MG63 (cell line): ENCODE measurements at regions not wholly inside any gene's neighbourhood (a gene's known extent, or its start where the extent isn't known, plus 50 kb on each side); places are given as distances from the start of the nearest gene placed in this dataset.
A peak's percentile ranks its signal among the peaks of the same experiment; 100 is the strongest.
"Not testable (repeated sequence)": the region's sequence is repeated elsewhere in the genome, so short reads cannot be mapped to it uniquely, and the experiment has no call there.

Experiments used
- DNase-seq: peaks from one replicate; pipeline ENCODE4 v3.0.0-alpha.2; 2020
- H3K27me3 ChIP-seq: fragments of 250-450 bp; sonication (Bioruptor Pico); 2 replicates; pipeline ENCODE4 v1.5.1; 2020; ENCODE audit warnings: mild to moderate bottlenecking, moderate library complexity
- H3K36me3 ChIP-seq: fragments of 250-450 bp; sonication (Bioruptor Pico); 2 replicates; pipeline ENCODE4 v1.5.1; 2020; ENCODE audit warnings: mild to moderate bottlenecking, moderate library complexity
- H3K4me3 ChIP-seq: fragments of 250-450 bp; sonication (Bioruptor Pico); 2 replicates; pipeline ENCODE4 v1.5.1; 2020; ENCODE audit warnings: mild to moderate bottlenecking, moderate library complexity
- H3K9me3 ChIP-seq: fragments of 250-450 bp; sonication (Bioruptor Pico); 2 replicates; pipeline ENCODE4 v1.5.1; 2020; ENCODE audit warnings: mild to moderate bottlenecking, moderate library complexity

DNA sequence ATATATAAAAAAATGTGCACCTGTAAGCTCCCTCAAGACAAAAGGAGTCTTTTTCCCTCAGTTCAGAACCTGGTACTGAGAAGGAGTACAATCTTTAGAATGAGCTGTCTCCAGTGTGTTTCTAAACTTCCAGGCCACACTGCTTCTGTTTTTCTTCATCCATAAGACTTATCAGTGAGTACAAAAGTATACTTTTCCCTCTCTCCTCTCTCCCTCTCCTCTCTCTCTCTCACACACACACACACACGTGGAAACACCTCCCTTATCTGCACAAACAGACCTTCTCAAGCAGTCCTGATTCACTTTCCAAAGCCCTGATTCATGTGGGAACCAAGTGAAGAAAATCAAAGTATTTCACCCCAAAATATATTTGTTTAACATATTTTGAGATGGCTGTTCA, 220.7 kb upstream of the UBASH3B start:
- H3K36me3 ChIP-seq: no peaks in the 10 kb centered on the region
- H3K27me3 ChIP-seq: no peaks in the 10 kb centered on the region
- H3K4me3 ChIP-seq: no peak overlapping the region
- DNase-seq: no peak
- H3K9me3 ChIP-seq: no peaks in the 10 kb centered on the region

GRCh38 chr11:122430490-122430889, 225.0 kb upstream of the UBASH3B start:
- DNase-seq: no peak
- Histone ChIP-seq H3K9me3 (no peaks in the 10 kb centered on the region), H3K36me3 (no peaks in the 10 kb centered on the region), H3K4me3 (no peak overlapping the region), H3K27me3 (no peaks in the 10 kb centered on the region)

DNA sequence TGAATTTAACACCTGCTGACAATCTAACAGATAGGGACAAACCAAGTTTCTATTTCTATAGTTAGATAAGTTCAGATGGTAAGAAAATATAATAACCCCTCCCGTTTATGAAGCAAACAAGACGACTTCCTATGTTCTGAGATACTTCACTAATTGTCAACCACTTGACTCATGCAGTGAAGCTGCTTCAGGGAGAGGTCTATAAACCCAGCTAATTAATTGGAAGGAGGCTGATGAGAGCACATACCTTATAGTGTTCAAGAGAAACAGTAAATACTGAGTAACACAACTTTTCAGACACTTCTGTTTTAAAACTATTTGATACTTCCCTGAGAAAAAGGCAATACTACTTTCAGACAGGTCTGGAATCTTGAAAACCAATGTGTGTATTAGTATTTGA, 229.4 kb upstream of the UBASH3B start:
- DNase-seq: no peak
- H3K36me3 ChIP-seq: no peaks in the 10 kb centered on the region
- H3K27me3 ChIP-seq: no peaks in the 10 kb centered on the region

DNA sequence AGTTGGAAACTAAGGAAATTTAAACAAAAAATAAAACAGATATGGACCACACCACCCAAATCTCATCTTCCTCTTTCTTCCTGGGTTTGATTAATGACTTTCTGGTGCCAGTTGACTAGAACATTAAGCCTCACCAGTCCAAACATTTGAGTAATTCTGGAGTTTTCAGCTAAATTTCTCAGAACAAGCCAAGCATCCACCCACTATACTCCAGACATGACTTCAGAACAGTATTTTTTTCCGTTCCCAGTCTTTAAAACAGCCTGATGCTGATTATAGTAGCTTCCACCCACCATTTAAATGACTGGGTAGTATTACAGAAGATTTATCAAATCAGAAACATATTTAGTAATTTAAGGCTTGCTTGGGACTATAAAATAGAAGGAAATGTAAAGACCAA, 230.9 kb upstream of the UBASH3B start:
- no peak overlapping the region for H3K4me3 ChIP-seq

More for the DNA sequence above, 229.4 kb upstream of the UBASH3B start:
- no peak overlapping the region for H3K4me3 ChIP-seq
- H3K9me3 ChIP-seq: no peaks in the 10 kb centered on the region

GRCh38 chr11:122423886-122424285, 231.6 kb upstream of the UBASH3B start:
- H3K36me3 ChIP-seq: no peaks in the 10 kb centered on the region
- no peaks in the 10 kb centered on the region for H3K27me3 ChIP-seq
- H3K9me3 ChIP-seq: no peaks in the 10 kb centered on the region
- DNase-seq: no peak
- no peak overlapping the region for H3K4me3 ChIP-seq

More for the DNA sequence above, 230.9 kb upstream of the UBASH3B start:
- DNase-seq: no peak
- Histone ChIP-seq H3K9me3 (no peaks in the 10 kb centered on the region), H3K27me3 (no peaks in the 10 kb centered on the region), H3K36me3 (no peaks in the 10 kb centered on the region)

- no peak for DNase-seq
- H3K36me3 ChIP-seq: no peaks in the 10 kb centered on the region
- H3K4me3 ChIP-seq: no peak overlapping the region
- no peaks in the 10 kb centered on the region for H3K9me3 ChIP-seq
- no peaks in the 10 kb centered on the region for H3K27me3 ChIP-seq
Observed at GRCh38 chr11:122423273-122423672, 232.2 kb upstream of the UBASH3B start.

DNA sequence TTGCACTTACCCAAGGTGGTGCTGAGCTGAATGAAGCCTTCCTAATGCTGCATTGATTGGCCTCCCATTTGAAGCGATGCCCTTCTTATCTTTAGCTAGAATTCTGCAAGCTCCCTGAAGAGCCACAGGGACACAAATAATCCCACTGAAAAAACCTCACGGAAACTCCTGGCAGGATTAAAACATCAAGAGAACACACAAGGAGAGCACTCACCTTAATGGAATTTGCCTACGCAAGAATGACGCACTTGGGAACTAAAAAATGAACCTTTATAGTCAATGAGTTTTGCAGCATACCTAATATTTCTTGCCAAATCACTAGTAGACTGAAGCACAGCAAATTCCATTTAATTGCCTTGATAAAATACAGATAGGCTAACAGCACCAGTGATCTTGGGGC, 232.8 kb upstream of the UBASH3B start:
- no peak for DNase-seq
- Histone ChIP-seq H3K27me3 (no peaks in the 10 kb centered on the region), H3K36me3 (no peaks in the 10 kb centered on the region), H3K9me3 (no peaks in the 10 kb centered on the region), H3K4me3 (no peak overlapping the region)

- Histone ChIP-seq H3K27me3 (no peaks in the 10 kb centered on the region), H3K36me3 (no peaks in the 10 kb centered on the region), H3K9me3 (no peaks in the 10 kb centered on the region), H3K4me3 (no peak overlapping the region)
- DNase-seq: no peak
Observed at GRCh38 chr11:122421702-122422101, 233.8 kb upstream of the UBASH3B start.

GRCh38 chr11:122418032-122418431, 237.5 kb upstream of the UBASH3B start:
- H3K36me3 ChIP-seq: no peaks in the 10 kb centered on the region
- no peak overlapping the region for H3K4me3 ChIP-seq
- no peaks in the 10 kb centered on the region for H3K27me3 ChIP-seq
- peaks cover 9% of the 10 kb centered on the region; the same call in 1 of the 2 replicates for H3K9me3 ChIP-seq
- no peak for DNase-seq

DNA sequence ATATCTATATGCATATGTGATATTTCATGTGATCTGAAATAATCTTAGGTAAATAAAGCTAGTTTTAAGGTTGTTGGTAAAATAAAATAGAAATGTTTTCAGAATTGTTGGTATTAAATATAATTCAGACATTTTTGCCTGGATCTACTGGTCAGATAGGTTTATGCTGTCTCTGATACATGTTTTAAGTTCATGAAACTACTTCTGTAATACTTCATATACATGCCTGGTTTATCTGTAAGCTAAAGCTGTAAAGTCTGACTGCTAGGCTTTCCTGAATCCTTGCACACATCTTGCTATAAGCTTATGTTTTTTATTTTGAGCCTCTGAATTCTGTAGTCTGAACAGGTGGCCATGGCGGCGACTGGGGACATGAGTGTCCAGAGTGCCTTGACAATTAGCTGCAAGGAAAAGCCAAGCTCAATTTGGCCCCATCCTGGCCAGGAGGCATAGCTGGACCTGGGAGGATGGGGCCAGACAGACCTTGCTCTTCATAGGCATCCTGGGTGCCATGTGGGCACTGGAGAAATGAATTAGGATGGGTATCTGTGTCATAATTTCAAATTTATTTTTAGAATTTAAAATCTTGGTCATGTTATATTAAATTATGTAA, 241.0 kb upstream of the UBASH3B start:
- Histone ChIP-seq H3K9me3 (peaks cover 10% of the 10 kb centered on the region; the same call in 1 of the 2 replicates), H3K27me3 (no peaks in the 10 kb centered on the region), H3K36me3 (no peaks in the 10 kb centered on the region), H3K4me3 (no peak overlapping the region)
- DNase-seq: no peak

DNA sequence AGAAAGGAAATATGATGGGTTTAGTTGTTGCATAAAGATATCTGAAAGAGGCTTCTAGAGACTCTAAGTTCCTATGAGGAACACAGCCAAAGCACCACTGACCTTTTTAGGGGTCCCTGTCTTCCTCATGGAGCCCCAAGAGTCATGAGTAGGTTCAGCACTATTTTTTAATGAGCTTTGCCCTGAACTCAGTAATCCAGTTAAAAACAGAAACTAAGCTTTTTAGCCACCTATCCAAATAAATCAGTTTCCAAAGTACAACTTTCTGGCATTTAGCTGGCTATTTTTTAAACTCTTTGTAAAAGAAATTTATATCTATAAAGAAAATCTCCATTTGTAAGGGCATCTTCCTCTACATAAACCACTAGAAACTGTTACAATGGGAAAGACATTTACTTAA, 241.8 kb upstream of the UBASH3B start:
- H3K36me3 ChIP-seq: no peaks in the 10 kb centered on the region
- H3K4me3 ChIP-seq: no peak overlapping the region
- H3K9me3 ChIP-seq: peaks cover 10% of the 10 kb centered on the region; the same call in 1 of the 2 replicates
- DNase-seq: no peak
- H3K27me3 ChIP-seq: no peaks in the 10 kb centered on the region

GRCh38 chr11:122412581-122412980, 242.9 kb upstream of the UBASH3B start:
- peaks cover 10% of the 10 kb centered on the region; the same call in 1 of the 2 replicates for H3K9me3 ChIP-seq
- H3K36me3 ChIP-seq: no peaks in the 10 kb centered on the region
- H3K27me3 ChIP-seq: no peaks in the 10 kb centered on the region
- H3K4me3 ChIP-seq: no peak overlapping the region
- no peak for DNase-seq

DNA sequence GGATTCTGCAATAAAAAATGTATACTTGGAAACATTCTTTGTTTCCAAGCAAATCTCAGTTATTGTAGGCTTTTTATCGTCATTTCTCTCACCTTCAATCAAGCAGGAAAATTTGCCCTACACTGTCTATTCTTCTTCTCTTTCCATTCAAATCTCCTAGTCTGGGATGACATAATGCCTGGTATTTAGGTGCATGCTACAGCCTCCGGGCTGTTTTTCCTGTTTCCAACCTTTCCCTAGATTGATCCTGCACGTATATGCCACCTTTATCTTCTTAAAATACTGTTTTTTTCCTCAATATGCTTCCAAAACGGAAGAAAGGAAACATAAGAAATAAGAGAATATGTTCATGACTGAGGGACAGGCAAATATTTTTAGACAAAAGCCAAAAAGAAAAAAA, 249.1 kb upstream of the UBASH3B start:
- DNase-seq: no peak
- H3K9me3 ChIP-seq: 0 out of 2 replicates have a peak, but pooled peaks cover 2% of the 10 kb centered on the region
- no peak overlapping the region for H3K4me3 ChIP-seq
- no peaks in the 10 kb centered on the region for H3K27me3 ChIP-seq
- no peaks in the 10 kb centered on the region for H3K36me3 ChIP-seq

DNA sequence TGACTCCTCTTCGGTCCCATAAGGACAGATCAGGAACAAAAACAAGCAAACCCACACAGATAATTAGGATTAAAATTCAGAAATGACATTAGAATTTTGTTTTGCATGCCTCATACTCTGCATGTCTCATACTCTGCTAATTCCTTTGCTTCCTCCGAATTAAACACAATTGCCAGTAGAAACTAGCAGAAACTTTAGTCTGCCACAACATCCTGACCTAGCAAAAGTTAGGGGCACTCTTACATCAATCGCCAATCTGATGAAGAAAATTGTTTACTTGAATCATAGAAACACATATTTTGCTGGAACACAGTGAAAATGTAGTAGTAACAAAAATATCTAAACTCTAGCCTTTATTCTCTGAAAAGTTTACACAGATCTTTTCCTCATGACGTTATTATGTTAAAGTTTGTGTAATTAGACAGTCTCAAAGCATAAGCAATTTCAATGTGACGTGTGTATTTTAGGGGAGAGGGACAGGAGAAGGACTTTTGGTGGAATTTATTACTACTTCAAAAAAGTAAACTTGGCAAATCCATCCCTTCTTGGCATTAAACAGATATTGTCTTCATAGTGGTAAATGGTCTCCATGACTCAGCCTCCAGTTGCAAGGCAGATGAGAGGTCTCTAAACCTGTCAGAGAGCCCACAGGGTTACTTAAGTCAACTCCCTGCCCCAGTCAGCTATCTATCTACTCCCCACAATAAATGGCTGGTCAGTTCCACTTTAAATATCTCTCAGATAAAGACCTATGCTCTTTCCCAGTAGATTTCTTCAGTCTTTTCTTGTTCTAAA, 249.8 kb upstream of the UBASH3B start:
- no peak overlapping the region for H3K4me3 ChIP-seq
- peak; percentile 59 for DNase-seq
- H3K9me3 ChIP-seq: 0 out of 2 replicates have a peak, but pooled peaks cover 2% of the 10 kb centered on the region
- no peaks in the 10 kb centered on the region for H3K27me3 ChIP-seq
- H3K36me3 ChIP-seq: no peaks in the 10 kb centered on the region

GRCh38 chr11:122404571-122404970, 251.0 kb upstream of the UBASH3B start:
- no peaks in the 10 kb centered on the region for H3K36me3 ChIP-seq
- H3K9me3 ChIP-seq: peaks cover under 1% of the 10 kb centered on the region; the same call in 1 of the 2 replicates
- no peak for DNase-seq
- no peaks in the 10 kb centered on the region for H3K27me3 ChIP-seq
- no peak overlapping the region for H3K4me3 ChIP-seq

- DNase-seq, H3K36me3 ChIP-seq, H3K4me3 ChIP-seq, H3K27me3 ChIP-seq, H3K9me3 ChIP-seq: not testable (repeated sequence)
Observed at GRCh38 chr11:122401581-122401980, 253.9 kb upstream of the UBASH3B start.

DNA sequence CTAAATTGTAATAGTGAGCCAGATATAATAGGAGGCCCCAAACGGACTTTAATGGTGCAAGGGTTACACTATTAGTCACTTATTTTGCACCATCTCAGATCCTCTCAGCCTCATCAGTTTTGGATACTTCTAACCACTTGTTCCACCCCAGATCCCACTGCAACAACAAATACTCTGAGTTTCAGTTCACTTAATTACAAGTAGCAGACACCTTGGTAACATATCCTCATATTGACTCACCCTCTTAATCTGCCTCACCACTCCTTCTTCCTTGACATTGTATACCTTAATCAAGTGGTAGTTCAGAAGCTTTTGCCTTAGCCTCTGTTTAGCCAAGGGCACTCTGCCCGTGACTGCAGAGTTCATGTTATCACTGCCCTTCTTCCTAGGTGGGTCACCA, 256.1 kb upstream of the UBASH3B start:
- no peak for DNase-seq
- H3K9me3 ChIP-seq: no peaks in the 10 kb centered on the region; the same call in 1 of the 2 replicates
- no peaks in the 10 kb centered on the region for H3K36me3 ChIP-seq
- no peak overlapping the region for H3K4me3 ChIP-seq
- no peaks in the 10 kb centered on the region for H3K27me3 ChIP-seq

DNA sequence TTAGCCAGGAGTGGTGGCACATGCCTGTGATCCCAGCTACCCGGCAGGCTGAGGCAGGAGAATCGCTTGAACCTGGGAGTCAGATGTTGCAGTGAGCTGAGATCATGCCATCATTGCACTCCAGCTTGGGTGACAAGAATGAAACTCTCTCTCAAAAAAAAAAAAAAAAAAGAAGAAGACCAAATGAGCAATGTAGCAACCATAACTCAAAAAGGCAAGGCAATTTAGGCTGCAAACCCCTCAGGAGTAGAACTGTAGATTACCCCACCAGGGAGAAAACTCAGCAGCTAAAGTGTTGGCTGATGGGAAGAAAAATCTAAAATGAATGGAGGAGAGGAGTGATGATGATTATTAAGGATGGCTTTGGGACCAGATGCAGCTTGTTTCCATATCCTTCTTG, 256.7 kb upstream of the UBASH3B start:
- Histone ChIP-seq H3K4me3 (no peak overlapping the region), H3K36me3 (no peaks in the 10 kb centered on the region), H3K9me3 (no peaks in the 10 kb centered on the region; the same call in 1 of the 2 replicates), H3K27me3 (no peaks in the 10 kb centered on the region)
- DNase-seq: no peak
